ENCODE measurements at regions not wholly inside any gene's neighbourhood (a gene's known extent, or its start where the extent isn't known, plus 50 kb on each side); places are given as distances from the start of the nearest gene placed in this dataset.

GRCh38 chr3:88259045-88259444, 109.3 kb downstream of the C3orf38 start:
- TF ChIP-seq JUNB (IDR thresholded peaks at IDR 0.05; ENCODE audit: unreplicated experiment), result no peak
- no peak for TF ChIP-seq CREB1 (CRISPR knock-in tag; IDR thresholded peaks at IDR 0.05; ENCODE audit: low read depth)
- TF ChIP-seq, protein P1, sequence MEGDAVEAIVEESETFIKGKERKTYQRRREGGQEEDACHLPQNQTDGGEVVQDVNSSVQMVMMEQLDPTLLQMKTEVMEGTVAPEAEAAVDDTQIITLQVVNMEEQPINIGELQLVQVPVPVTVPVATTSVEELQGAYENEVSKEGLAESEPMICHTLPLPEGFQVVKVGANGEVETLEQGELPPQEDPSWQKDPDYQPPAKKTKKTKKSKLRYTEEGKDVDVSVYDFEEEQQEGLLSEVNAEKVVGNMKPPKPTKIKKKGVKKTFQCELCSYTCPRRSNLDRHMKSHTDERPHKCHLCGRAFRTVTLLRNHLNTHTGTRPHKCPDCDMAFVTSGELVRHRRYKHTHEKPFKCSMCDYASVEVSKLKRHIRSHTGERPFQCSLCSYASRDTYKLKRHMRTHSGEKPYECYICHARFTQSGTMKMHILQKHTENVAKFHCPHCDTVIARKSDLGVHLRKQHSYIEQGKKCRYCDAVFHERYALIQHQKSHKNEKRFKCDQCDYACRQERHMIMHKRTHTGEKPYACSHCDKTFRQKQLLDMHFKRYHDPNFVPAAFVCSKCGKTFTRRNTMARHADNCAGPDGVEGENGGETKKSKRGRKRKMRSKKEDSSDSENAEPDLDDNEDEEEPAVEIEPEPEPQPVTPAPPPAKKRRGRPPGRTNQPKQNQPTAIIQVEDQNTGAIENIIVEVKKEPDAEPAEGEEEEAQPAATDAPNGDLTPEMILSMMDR (conservative IDR thresholded peaks at IDR 0.05; ENCODE audit: low read depth in 2 of 2), result no peak
- TF ChIP-seq, protein P2, sequence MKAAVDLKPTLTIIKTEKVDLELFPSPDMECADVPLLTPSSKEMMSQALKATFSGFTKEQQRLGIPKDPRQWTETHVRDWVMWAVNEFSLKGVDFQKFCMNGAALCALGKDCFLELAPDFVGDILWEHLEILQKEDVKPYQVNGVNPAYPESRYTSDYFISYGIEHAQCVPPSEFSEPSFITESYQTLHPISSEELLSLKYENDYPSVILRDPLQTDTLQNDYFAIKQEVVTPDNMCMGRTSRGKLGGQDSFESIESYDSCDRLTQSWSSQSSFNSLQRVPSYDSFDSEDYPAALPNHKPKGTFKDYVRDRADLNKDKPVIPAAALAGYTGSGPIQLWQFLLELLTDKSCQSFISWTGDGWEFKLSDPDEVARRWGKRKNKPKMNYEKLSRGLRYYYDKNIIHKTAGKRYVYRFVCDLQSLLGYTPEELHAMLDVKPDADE (IDR thresholded peaks at IDR 0.05), result no peak
- TF ChIP-seq ZNF331 (CRISPR knock-in tag; IDR thresholded peaks at IDR 0.05; ENCODE audit: low read depth), result no peak
- no peak for TF ChIP-seq STAT1 (IDR thresholded peaks at IDR 0.05; ENCODE audit: unreplicated experiment)
- Histone ChIP-seq H3K36me3 (ENCODE audit: insufficient read depth) (no peaks in the 10 kb centered on the region), H3K9me2 (ENCODE audit: insufficient read depth) (no peaks in the 10 kb centered on the region), H3K4me3 (no peak overlapping the region), H3K27me3 (ENCODE audit: insufficient read depth) (no peaks in the 10 kb centered on the region), H3K4me1 (ENCODE audit: insufficient read depth) (no peaks in the 10 kb centered on the region), H3F3A (replicated peaks; ENCODE audit: low read depth) (no peaks in the 10 kb centered on the region), H3K27ac (ENCODE audit: low read depth) (no peak overlapping the region), H4K20me1 (replicated peaks; ENCODE audit: insufficient read depth) (no peaks in the 10 kb centered on the region), H2AFZ (no peak overlapping the region), H3K79me2 (replicated peaks; ENCODE audit: insufficient read depth) (no peaks in the 10 kb centered on the region), H3K4me2 (no peak overlapping the region)
- DNase-seq (ENCODE audit: low spot score), result no peak
- H3K27ac Mint-ChIP-seq, result no peak overlapping the region
- no peaks in the 10 kb centered on the region for H3K36me3 Mint-ChIP-seq (ENCODE audit: low read depth)
- ATAC-seq, result no peak
- H3K4me3 Mint-ChIP-seq, result no peak overlapping the region
- no peaks in the 10 kb centered on the region for H3K27me3 Mint-ChIP-seq (ENCODE audit: insufficient read depth, low read depth, poor library complexity)
- no peaks in the 10 kb centered on the region for H3K9me3 Mint-ChIP-seq
- H3K4me1 Mint-ChIP-seq, result no peaks in the 10 kb centered on the region

GRCh38 chr3:88262527-88262926, 112.8 kb downstream of the C3orf38 start:
- Histone ChIP-seq H2AFZ (peak overlapping the region; percentile 59; the same call in 1 of the 2 replicates), H3K36me3 (ENCODE audit: insufficient read depth) (no peaks in the 10 kb centered on the region), H3K79me2 (replicated peaks; ENCODE audit: insufficient read depth) (no peaks in the 10 kb centered on the region), H3K4me2 (no peak overlapping the region), H3K27ac (ENCODE audit: low read depth) (no peak overlapping the region), H3F3A (replicated peaks; ENCODE audit: low read depth) (no peaks in the 10 kb centered on the region), H3K4me3 (no peak overlapping the region), H3K4me1 (ENCODE audit: insufficient read depth) (no peaks in the 10 kb centered on the region), H4K20me1 (replicated peaks; ENCODE audit: insufficient read depth) (no peaks in the 10 kb centered on the region), H3K27me3 (ENCODE audit: insufficient read depth) (no peaks in the 10 kb centered on the region), H3K9me2 (ENCODE audit: insufficient read depth) (no peaks in the 10 kb centered on the region)
- Mint-ChIP-seq H3K4me1 (no peaks in the 10 kb centered on the region), H3K27me3 (ENCODE audit: insufficient read depth, low read depth, poor library complexity) (no peaks in the 10 kb centered on the region), H3K4me3 (no peak overlapping the region), H3K27ac (no peak overlapping the region), H3K9me3 (no peaks in the 10 kb centered on the region), H3K36me3 (ENCODE audit: low read depth) (no peaks in the 10 kb centered on the region)
- DNase-seq (ENCODE audit: low spot score) (no peak), ATAC-seq (no peak)
- TF ChIP-seq CREB1 (CRISPR knock-in tag; IDR thresholded peaks at IDR 0.05; ENCODE audit: low read depth), result no peak
- TF ChIP-seq ZNF331 (CRISPR knock-in tag; IDR thresholded peaks at IDR 0.05; ENCODE audit: low read depth), result no peak
- TF ChIP-seq ZNF462 (CRISPR knock-in tag; IDR thresholded peaks at IDR 0.05), result no peak
- TF ChIP-seq EZH2phosphoT487 (IDR thresholded peaks at IDR 0.05; ENCODE audit: unreplicated experiment), result no peak
- no peak for TF ChIP-seq JUNB (IDR thresholded peaks at IDR 0.05; ENCODE audit: unreplicated experiment)
- no peak for TF ChIP-seq POLR2AphosphoS5 (IDR thresholded peaks at IDR 0.05; ENCODE audit: low read depth)
- TF ChIP-seq, protein P2 (IDR thresholded peaks at IDR 0.05), result no peak
- TF ChIP-seq STAT1 (IDR thresholded peaks at IDR 0.05; ENCODE audit: unreplicated experiment), result no peak

Data from GM23338 (cell line).